HUES64 (cell line): ENCODE measurements at regions not wholly inside any gene's neighbourhood (a gene's known extent, or its start where the extent isn't known, plus 50 kb on each side); places are given as distances from the start of the nearest gene placed in this dataset.

Experiments used
- H3K27ac ChIP-seq: 2 replicates; pipeline ENCODE4 v1.7.0; 2013; ENCODE audit warnings: low read depth, low read length, inconsistent platforms
- H3K27me3 ChIP-seq: 2 replicates; pipeline ENCODE4 v1.6.1; 2013; ENCODE audit warnings: mild to moderate bottlenecking, low read length; ENCODE audit not compliant: insufficient read depth
- H3K36me3 ChIP-seq: 2 replicates; pipeline ENCODE4 v1.6.1; 2013; ENCODE audit warnings: mild to moderate bottlenecking, low read length; ENCODE audit not compliant: insufficient read depth
- H3K4me1 ChIP-seq: 2 replicates; pipeline ENCODE4 v1.6.1; 2013; ENCODE audit warnings: mild to moderate bottlenecking, low read length, moderate library complexity; ENCODE audit not compliant: insufficient read depth
- H3K4me3 ChIP-seq: 2 replicates; pipeline ENCODE4 v1.5.1; 2013; ENCODE audit warnings: mild to moderate bottlenecking, low read length, moderate library complexity
- H3K9ac ChIP-seq: 2 replicates; pipeline ENCODE4 v1.6.1; 2013; ENCODE audit warnings: mild to moderate bottlenecking, low read depth, low read length
- H3K9me3 ChIP-seq: 2 replicates; pipeline ENCODE4 v1.6.1; 2013; ENCODE audit warnings: low read depth, low read length; ENCODE audit not compliant: insufficient read depth
- WGBS: fragments of 150-250, 120-280 bp; methylation state at CpG from one replicate; pipeline ENCODE4 v1.1.7; 2013; ENCODE audit warnings: missing lambda C conversion rate; 5-methylcytosine and 5-hydroxymethylcytosine counted together

DNA sequence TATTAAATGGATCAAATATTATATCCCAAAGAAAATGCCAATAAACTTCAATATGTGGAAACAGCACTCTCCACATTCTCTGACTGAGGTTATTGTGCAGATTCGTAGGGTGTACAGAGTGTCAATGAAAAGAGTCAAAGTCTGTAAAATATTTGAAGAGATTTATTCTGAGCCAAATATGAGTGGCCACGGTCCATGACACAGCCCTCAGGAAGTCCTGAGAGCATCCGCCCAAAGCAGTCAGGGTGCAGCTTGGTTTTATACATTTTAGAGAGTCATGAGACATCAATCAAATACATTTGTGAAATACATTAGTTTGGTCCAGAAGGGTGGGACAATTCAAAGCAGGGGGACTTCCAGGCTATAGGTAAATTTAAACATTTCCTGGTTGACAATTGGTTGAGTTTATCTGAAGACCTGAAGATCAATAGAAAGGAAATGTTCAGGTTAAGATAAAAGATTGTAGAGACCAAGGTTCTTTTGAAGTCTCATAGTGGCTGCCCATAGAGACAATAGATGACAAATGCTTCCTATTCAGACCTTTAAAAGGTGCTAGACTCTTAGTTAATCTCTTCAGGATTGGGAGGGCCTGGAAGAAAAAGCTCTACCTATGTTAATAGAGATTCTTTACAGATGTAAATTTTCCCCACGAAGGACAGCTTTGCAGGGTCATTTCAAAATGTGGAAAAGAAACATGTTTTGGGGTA lies 569.5 kb downstream of the MATN1 start:
- Histone ChIP-seq H3K9ac (no peak overlapping the region), H3K36me3 (no peaks in the 10 kb centered on the region), H3K27ac (peak overlapping the region; percentile 60; the same call in 1 of the 2 replicates), H3K9me3 (peaks cover 25% of the 10 kb centered on the region), H3K4me1 (peaks cover 19% of the 10 kb centered on the region), H3K4me3 (no peak overlapping the region), H3K27me3 (no peaks in the 10 kb centered on the region)
- 64% methylated on average over 4 of the region's 4 CpGs for WGBS

DNA sequence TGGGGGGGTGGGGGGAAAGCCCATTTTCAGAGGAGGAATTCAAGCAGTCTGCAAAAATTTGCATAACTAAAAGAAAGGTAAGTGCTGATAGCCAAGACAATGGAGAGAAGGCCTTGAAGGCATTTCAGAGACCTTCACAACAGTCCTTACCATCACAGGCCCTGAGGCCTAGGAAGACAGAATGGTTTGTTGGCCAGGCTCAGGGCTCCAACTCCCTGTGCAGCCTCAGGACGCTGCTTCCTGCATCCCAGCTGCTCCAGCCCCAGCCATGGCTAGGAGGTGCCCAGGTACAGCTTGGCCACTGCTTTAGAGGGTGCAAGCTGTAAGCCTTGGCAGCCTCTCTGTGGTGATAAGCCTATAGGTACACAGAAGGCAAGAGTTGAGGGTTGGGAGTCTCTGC lies 571.6 kb downstream of the MATN1 start:
- Histone ChIP-seq H3K4me3 (no peak overlapping the region), H3K4me1 (0 out of 2 replicates have a peak, but pooled peaks cover 10% of the 10 kb centered on the region), H3K36me3 (no peaks in the 10 kb centered on the region), H3K9me3 (peaks cover 25% of the 10 kb centered on the region), H3K27ac (no peak overlapping the region), H3K9ac (no peak overlapping the region), H3K27me3 (no peaks in the 10 kb centered on the region)
- WGBS, result 96% methylated on average over 1 of the region's 1 CpG

- Histone ChIP-seq H3K4me3 (no peak overlapping the region), H3K4me1 (0 out of 2 replicates have a peak, but pooled peaks cover 10% of the 10 kb centered on the region), H3K9me3 (peaks cover 22% of the 10 kb centered on the region), H3K9ac (no peak overlapping the region), H3K27ac (no peak overlapping the region), H3K27me3 (no peaks in the 10 kb centered on the region), H3K36me3 (no peaks in the 10 kb centered on the region)
- 93% methylated on average over 2 of the region's 4 CpGs for WGBS
Measured at GRCh38 chr1:30151119-30151518, 572.3 kb downstream of the MATN1 start.

- Histone ChIP-seq H3K9me3 (peaks cover 30% of the 10 kb centered on the region), H3K27me3 (no peaks in the 10 kb centered on the region), H3K4me3 (no peak overlapping the region), H3K27ac (no peak overlapping the region), H3K36me3 (no peaks in the 10 kb centered on the region), H3K4me1 (0 out of 2 replicates have a peak, but pooled peaks cover 6% of the 10 kb centered on the region), H3K9ac (no peak overlapping the region)
- WGBS, result 93% methylated on average over 5 of the region's 5 CpGs
Measured at GRCh38 chr1:30149226-30149625, 574.2 kb downstream of the MATN1 start.

DNA sequence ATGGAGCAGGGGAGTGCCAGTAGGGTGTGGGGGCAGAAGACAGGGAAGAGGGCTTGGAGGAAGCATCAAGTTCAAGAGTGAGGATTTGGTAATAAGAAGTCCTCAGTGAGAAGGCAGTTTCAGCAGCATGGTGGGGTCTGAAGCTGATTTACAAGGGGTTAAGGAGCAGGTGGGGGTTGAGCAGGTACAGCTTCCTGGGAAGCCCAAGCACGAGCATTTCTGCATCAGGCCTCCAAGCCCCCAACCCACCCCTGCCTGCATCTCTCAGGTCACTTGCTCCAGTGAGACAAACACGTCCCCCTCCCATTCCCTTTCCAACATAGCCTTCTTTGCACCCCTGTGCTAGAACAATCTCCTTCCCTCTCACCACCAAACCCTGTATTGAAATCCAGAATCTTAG lies 574.7 kb downstream of the MATN1 start:
- H3K4me1 ChIP-seq, result 0 out of 2 replicates have a peak, but pooled peaks cover 3% of the 10 kb centered on the region
- no peak overlapping the region for H3K4me3 ChIP-seq
- no peaks in the 10 kb centered on the region for H3K27me3 ChIP-seq
- H3K9me3 ChIP-seq, result peaks cover 30% of the 10 kb centered on the region
- no peaks in the 10 kb centered on the region for H3K36me3 ChIP-seq
- WGBS, result 94% methylated on average over 2 of the region's 2 CpGs
- H3K9ac ChIP-seq, result no peak overlapping the region
- no peak overlapping the region for H3K27ac ChIP-seq

GRCh38 chr1:30147188-30147587 lies 576.2 kb downstream of the MATN1 start:
- Histone ChIP-seq H3K9ac (no peak overlapping the region), H3K4me1 (no peaks in the 10 kb centered on the region), H3K4me3 (no peak overlapping the region), H3K27me3 (no peaks in the 10 kb centered on the region), H3K36me3 (no peaks in the 10 kb centered on the region), H3K27ac (no peak overlapping the region), H3K9me3 (peaks cover 29% of the 10 kb centered on the region)
- 94% methylated on average over 7 of the region's 7 CpGs for WGBS

DNA sequence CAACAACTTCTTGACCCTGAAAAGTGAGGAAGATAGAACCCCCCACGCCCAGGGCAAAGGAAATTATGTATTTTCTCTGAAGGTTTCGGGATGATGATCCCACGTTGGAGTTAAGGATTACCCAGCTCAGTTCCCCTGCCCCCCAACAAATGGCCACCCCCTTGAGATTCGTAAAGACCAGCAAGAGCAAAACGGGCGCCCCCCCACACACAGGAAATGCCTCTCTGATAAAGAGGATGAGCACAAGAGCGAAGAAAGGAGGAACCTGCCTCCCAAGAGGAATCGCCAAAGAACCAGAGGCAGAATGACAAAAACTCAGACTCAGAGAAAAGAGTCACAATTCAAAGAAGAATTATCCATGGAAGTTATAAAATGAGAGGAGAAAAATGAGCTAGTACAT lies 576.9 kb downstream of the MATN1 start:
- Histone ChIP-seq H3K27me3 (no peaks in the 10 kb centered on the region), H3K9ac (no peak overlapping the region), H3K4me1 (no peaks in the 10 kb centered on the region), H3K9me3 (peaks cover 22% of the 10 kb centered on the region), H3K36me3 (no peaks in the 10 kb centered on the region), H3K27ac (no peak overlapping the region), H3K4me3 (no peak overlapping the region)
- 93% methylated on average over 8 of the region's 8 CpGs for WGBS

- peaks cover 18% of the 10 kb centered on the region for H3K9me3 ChIP-seq
- no peaks in the 10 kb centered on the region for H3K36me3 ChIP-seq
- WGBS, result 93% methylated on average over 4 of the region's 4 CpGs
- no peak overlapping the region for H3K9ac ChIP-seq
- H3K27ac ChIP-seq, result no peak overlapping the region
- H3K4me3 ChIP-seq, result no peak overlapping the region
- H3K27me3 ChIP-seq, result no peaks in the 10 kb centered on the region
- H3K4me1 ChIP-seq, result no peaks in the 10 kb centered on the region
Measured at GRCh38 chr1:30145723-30146303, 577.6 kb downstream of the MATN1 start.

- no peak overlapping the region for H3K9ac ChIP-seq
- H3K27ac ChIP-seq, result no peak overlapping the region
- H3K36me3 ChIP-seq, result no peaks in the 10 kb centered on the region
- peaks cover 24% of the 10 kb centered on the region for H3K9me3 ChIP-seq
- no peaks in the 10 kb centered on the region for H3K4me1 ChIP-seq
- no peaks in the 10 kb centered on the region for H3K27me3 ChIP-seq
- WGBS, result 100% methylated on average over 1 of the region's 1 CpG
- H3K4me3 ChIP-seq, result no peak overlapping the region
Measured at GRCh38 chr1:30144831-30145230, 578.6 kb downstream of the MATN1 start.

- H3K4me3 ChIP-seq, result no peak overlapping the region
- H3K36me3 ChIP-seq, result no peaks in the 10 kb centered on the region
- no peak overlapping the region for H3K27ac ChIP-seq
- H3K27me3 ChIP-seq, result no peaks in the 10 kb centered on the region
- 86% methylated on average over 1 of the region's 1 CpG for WGBS
- no peak overlapping the region for H3K9ac ChIP-seq
- peaks cover 24% of the 10 kb centered on the region for H3K9me3 ChIP-seq
- no peaks in the 10 kb centered on the region for H3K4me1 ChIP-seq
Measured at GRCh38 chr1:30143517-30143916, 579.9 kb downstream of the MATN1 start.

DNA sequence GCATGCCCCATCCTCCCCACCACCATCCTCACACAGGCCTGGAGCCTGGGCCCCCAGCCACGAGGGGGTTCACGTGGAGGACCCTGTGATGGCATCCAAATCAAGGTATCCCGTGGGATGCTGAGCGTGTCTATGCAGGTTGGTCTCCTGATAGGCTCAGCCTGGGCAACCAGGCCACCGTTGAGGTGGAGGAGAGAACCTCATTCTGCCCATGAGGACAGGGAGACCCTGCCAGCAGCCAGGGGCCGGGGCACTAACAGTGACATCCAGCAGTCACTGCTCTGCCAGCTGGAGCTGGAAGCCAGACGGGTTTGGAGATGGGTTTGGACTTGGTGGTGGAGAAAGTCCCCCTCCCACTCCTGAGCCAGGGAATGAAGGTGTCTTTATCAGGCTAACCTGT lies 582.8 kb downstream of the MATN1 start:
- Histone ChIP-seq H3K27ac (no peak overlapping the region), H3K4me1 (no peaks in the 10 kb centered on the region), H3K27me3 (no peaks in the 10 kb centered on the region), H3K36me3 (no peaks in the 10 kb centered on the region), H3K9ac (no peak overlapping the region), H3K4me3 (no peak overlapping the region), H3K9me3 (peaks cover 28% of the 10 kb centered on the region)
- 94% methylated on average over 7 of the region's 7 CpGs for WGBS
